ENCODE measurements at regions not wholly inside any gene's neighbourhood (a gene's known extent, or its start where the extent isn't known, plus 50 kb on each side); places are given as distances from the start of the nearest gene placed in this dataset.

- TF ChIP-seq CTCF (IDR thresholded peaks at IDR 0.05; ENCODE audit: low read depth, low read length, poor library complexity, severe bottlenecking) = no peak
- no peak for TF ChIP-seq EZH2phosphoT487 (IDR thresholded peaks at IDR 0.05; ENCODE audit: borderline replicate concordance, low read length)
These were observed 150.7 kb upstream of the HAAO start for GRCh38 chr2:42942990-42943493.
